WTC11 (cell line): ENCODE measurements at regions not wholly inside any gene's neighbourhood (a gene's known extent, or its start where the extent isn't known, plus 50 kb on each side); places are given as distances from the start of the nearest gene placed in this dataset.

Source experiments
- ATAC-seq: fragments of 200-7000 bp; cut with Tn5 transposase; 2 replicates; pipeline ENCODE4 v1.10.0; 2021; ENCODE audit warnings: mild to moderate bottlenecking, moderate library complexity
- CTCF ChIA-PET: fragments of 300-600 bp; sonication (Branson Sonifier 250); formaldehyde crosslinking; loops from one replicate; lab custom pipeline; 2021; ENCODE audit warnings: antibody characterized with exemption; lab: Charles Lee
- POLR2A ChIA-PET: fragments of 350-600 bp; sonication (Branson Sonifier 250); formaldehyde crosslinking; loops from one replicate; lab custom pipeline; 2021; ENCODE audit warnings: antibody characterized with exemption; lab: Charles Lee
- DNase-seq: peaks from one replicate; pipeline ENCODE4 v3.0.0; 2021; ENCODE audit warnings: low spot score
- H3K27ac Mint-ChIP-seq: 2 replicates; pipeline ENCODE4 v1.8.0; 2021; ENCODE audit warnings: mixed read lengths
- H3K27me3 Mint-ChIP-seq: 2 replicates; pipeline ENCODE4 v1.8.0; 2021; ENCODE audit warnings: low read depth, mild to moderate bottlenecking, moderate library complexity, mixed read lengths
- H3K36me3 Mint-ChIP-seq: 2 replicates; pipeline ENCODE4 v1.8.0; 2021; ENCODE audit warnings: mixed read lengths
- H3K4me1 Mint-ChIP-seq: 2 replicates; pipeline ENCODE4 v1.8.0; 2022; ENCODE audit warnings: mixed read lengths
- H3K4me3 Mint-ChIP-seq: 2 replicates; pipeline ENCODE4 v1.8.0; 2021; ENCODE audit warnings: mild to moderate bottlenecking, moderate library complexity, mixed read lengths
- H3K9me3 Mint-ChIP-seq: 2 replicates; pipeline ENCODE4 v1.8.0; 2021; ENCODE audit warnings: mixed read lengths
- CREB1 ChIP-seq: sonication (generic); formaldehyde crosslinking; IDR thresholded peaks from 2 replicates; pipeline ENCODE4 v1.8.0; 2023; ENCODE audit warnings: mild to moderate bottlenecking, missing genetic modification reagents
- E2F5 ChIP-seq: sonication (generic); formaldehyde crosslinking; IDR thresholded peaks from 2 replicates; pipeline ENCODE4 v1.8.1; 2022; ENCODE audit warnings: mild to moderate bottlenecking, moderate library complexity, missing genetic modification reagents
- FOXK1 ChIP-seq: sonication (generic); formaldehyde crosslinking; IDR thresholded peaks from 2 replicates; pipeline ENCODE4 v1.8.0; 2022; ENCODE audit warnings: mild to moderate bottlenecking, moderate library complexity, missing genetic modification reagents
- GRHL2 ChIP-seq: fragments of 250-450 bp; sonication (Bioruptor Pico); IDR thresholded peaks from 2 replicates; pipeline ENCODE4 v1.8.0; 2022; ENCODE audit warnings: mild to moderate bottlenecking, moderate library complexity; ENCODE audit not compliant: insufficient replicate concordance, severe bottlenecking
- NFYB ChIP-seq: sonication (generic); formaldehyde crosslinking; conservative IDR thresholded peaks from 2 replicates; pipeline ENCODE4 v1.8.0; 2022; ENCODE audit warnings: low read depth, missing genetic modification reagents
- NR2C2 ChIP-seq: sonication (generic); formaldehyde crosslinking; IDR thresholded peaks from 2 replicates; pipeline ENCODE4 v1.8.0; 2022; ENCODE audit warnings: mild to moderate bottlenecking, missing genetic modification reagents
- NR3C1 ChIP-seq: sonication (generic); formaldehyde crosslinking; conservative IDR thresholded peaks from 2 replicates; pipeline ENCODE4 v1.8.1; 2023; ENCODE audit warnings: low read depth, mild to moderate bottlenecking, missing genetic modification reagents
- SMAD3 ChIP-seq: sonication (generic); formaldehyde crosslinking; IDR thresholded peaks from 2 replicates; pipeline ENCODE4 v1.8.0; 2022; ENCODE audit warnings: missing genetic modification reagents, mild to moderate bottlenecking, borderline replicate concordance
- SP1 ChIP-seq: sonication (generic); formaldehyde crosslinking; conservative IDR thresholded peaks from 2 replicates; pipeline ENCODE4 v1.8.1; 2022; ENCODE audit warnings: missing genetic modification reagents
- TP53 ChIP-seq: sonication (generic); formaldehyde crosslinking; IDR thresholded peaks from 2 replicates; pipeline ENCODE4 v1.8.1; 2023; ENCODE audit warnings: mild to moderate bottlenecking, missing genetic modification reagents
- ZMAT4 ChIP-seq: fragments of 250-450 bp; sonication (Bioruptor Pico); IDR thresholded peaks from 2 replicates; pipeline ENCODE4 v1.9.0; 2021; ENCODE audit warnings: mild to moderate bottlenecking
- ZNF138 ChIP-seq: sonication (generic); formaldehyde crosslinking; conservative IDR thresholded peaks from 2 replicates; pipeline ENCODE4 v1.8.1; 2022; ENCODE audit warnings: mild to moderate bottlenecking, moderate library complexity, missing genetic modification reagents
- ZNF219 ChIP-seq: sonication (generic); formaldehyde crosslinking; IDR thresholded peaks from 2 replicates; pipeline ENCODE4 v1.8.0; 2023; ENCODE audit warnings: missing genetic modification reagents, mild to moderate bottlenecking, borderline replicate concordance
- ZNF281 ChIP-seq: sonication (generic); formaldehyde crosslinking; IDR thresholded peaks from 2 replicates; pipeline ENCODE4 v1.8.0; 2023; ENCODE audit warnings: mild to moderate bottlenecking, missing genetic modification reagents
- ZNF671 ChIP-seq: fragments of 250-450 bp; sonication (Bioruptor Pico); IDR thresholded peaks from 2 replicates; pipeline ENCODE4 v1.8.0; 2021; ENCODE audit warnings: mild to moderate bottlenecking
- TF ChIP-seq, protein P1 (sequence below): sonication (generic); formaldehyde crosslinking; IDR thresholded peaks from 2 replicates; pipeline ENCODE4 v1.8.1; 2023; ENCODE audit warnings: mild to moderate bottlenecking, moderate library complexity, missing genetic modification reagents
- TF ChIP-seq, protein P2 (sequence below): sonication (generic); formaldehyde crosslinking; IDR thresholded peaks from 2 replicates; pipeline ENCODE4 v1.8.1; 2023; ENCODE audit warnings: mild to moderate bottlenecking, missing genetic modification reagents, borderline replicate concordance
- TF ChIP-seq, protein P3 (sequence below): fragments of 250-450 bp; sonication (Bioruptor Pico); IDR thresholded peaks from 2 replicates; pipeline ENCODE4 v1.9.0; 2021; ENCODE audit warnings: mild to moderate bottlenecking
- TF ChIP-seq, protein P4 (sequence below): fragments of 250-450 bp; sonication (Bioruptor Pico); IDR thresholded peaks from 2 replicates; pipeline ENCODE4 v1.9.0; 2021; ENCODE audit warnings: moderate library complexity, mild to moderate bottlenecking, inconsistent platforms, borderline replicate concordance
- TF ChIP-seq, protein P5 (sequence below): fragments of 250-450 bp; sonication (Bioruptor Pico); IDR thresholded peaks from 2 replicates; pipeline ENCODE4 v1.8.0; 2021; ENCODE audit warnings: mild to moderate bottlenecking

- CTCF ChIA-PET: no interaction called here
- no peaks in the 10 kb centered on the region for H3K4me1 Mint-ChIP-seq
- no peaks in the 10 kb centered on the region for H3K27me3 Mint-ChIP-seq
- no peak overlapping the region for H3K27ac Mint-ChIP-seq
- no peak for DNase-seq
- TF ChIP-seq CREB1 (no peak), SMAD3 (no peak), ZNF219 (CRISPR knock-in tag) (no peak), SP1 (CRISPR knock-in tag) (no peak)
- TF ChIP-seq, all 79 proteins: peak for 0
- H3K9me3 Mint-ChIP-seq: peaks cover 25% of the 10 kb centered on the region
- H3K36me3 Mint-ChIP-seq: peaks cover 7% of the 10 kb centered on the region
- H3K4me3 Mint-ChIP-seq: no peak overlapping the region
- no peak for ATAC-seq
- POLR2A ChIA-PET: no interaction called here
These were observed 326.6 kb upstream of the CITED2 start for GRCh38 chr6:139701003-139701402.

- H3K9me3 Mint-ChIP-seq: peaks cover 16% of the 10 kb centered on the region
- H3K4me1 Mint-ChIP-seq: no peaks in the 10 kb centered on the region
- ChIA-PET CTCF (no interaction called here), POLR2A (no interaction called here)
- no peak overlapping the region for H3K4me3 Mint-ChIP-seq
- H3K27me3 Mint-ChIP-seq: no peaks in the 10 kb centered on the region
- DNase-seq (no peak), ATAC-seq (no peak)
- H3K36me3 Mint-ChIP-seq: peaks cover 7% of the 10 kb centered on the region
- no peak overlapping the region for H3K27ac Mint-ChIP-seq
- TF ChIP-seq NFYB (CRISPR knock-in tag) (no peak), ZNF138 (CRISPR knock-in tag) (no peak), TP53 (CRISPR knock-in tag) (no peak), ZNF281 (no peak), NR2C2 (no peak), ZNF219 (CRISPR knock-in tag) (no peak), FOXK1 (CRISPR knock-in tag) (no peak), NR3C1 (CRISPR knock-in tag) (no peak), ZNF671 (no peak), ZMAT4 (CRISPR knock-in tag) (no peak), GRHL2 (CRISPR knock-in tag) (no peak), E2F5 (no peak)
- TF ChIP-seq, protein P1, sequence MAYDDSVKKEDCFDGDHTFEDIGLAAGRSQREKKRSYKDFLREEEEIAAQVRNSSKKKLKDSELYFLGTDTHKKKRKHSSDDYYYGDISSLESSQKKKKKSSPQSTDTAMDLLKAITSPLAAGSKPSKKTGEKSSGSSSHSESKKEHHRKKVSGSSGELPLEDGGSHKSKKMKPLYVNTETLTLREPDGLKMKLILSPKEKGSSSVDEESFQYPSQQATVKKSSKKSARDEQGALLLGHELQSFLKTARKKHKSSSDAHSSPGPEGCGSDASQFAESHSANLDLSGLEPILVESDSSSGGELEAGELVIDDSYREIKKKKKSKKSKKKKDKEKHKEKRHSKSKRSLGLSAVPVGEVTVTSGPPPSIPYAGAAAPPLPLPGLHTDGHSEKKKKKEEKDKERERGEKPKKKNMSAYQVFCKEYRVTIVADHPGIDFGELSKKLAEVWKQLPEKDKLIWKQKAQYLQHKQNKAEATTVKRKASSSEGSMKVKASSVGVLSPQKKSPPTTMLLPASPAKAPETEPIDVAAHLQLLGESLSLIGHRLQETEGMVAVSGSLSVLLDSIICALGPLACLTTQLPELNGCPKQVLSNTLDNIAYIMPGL (CRISPR knock-in tag): no peak
- TF ChIP-seq, protein P2, sequence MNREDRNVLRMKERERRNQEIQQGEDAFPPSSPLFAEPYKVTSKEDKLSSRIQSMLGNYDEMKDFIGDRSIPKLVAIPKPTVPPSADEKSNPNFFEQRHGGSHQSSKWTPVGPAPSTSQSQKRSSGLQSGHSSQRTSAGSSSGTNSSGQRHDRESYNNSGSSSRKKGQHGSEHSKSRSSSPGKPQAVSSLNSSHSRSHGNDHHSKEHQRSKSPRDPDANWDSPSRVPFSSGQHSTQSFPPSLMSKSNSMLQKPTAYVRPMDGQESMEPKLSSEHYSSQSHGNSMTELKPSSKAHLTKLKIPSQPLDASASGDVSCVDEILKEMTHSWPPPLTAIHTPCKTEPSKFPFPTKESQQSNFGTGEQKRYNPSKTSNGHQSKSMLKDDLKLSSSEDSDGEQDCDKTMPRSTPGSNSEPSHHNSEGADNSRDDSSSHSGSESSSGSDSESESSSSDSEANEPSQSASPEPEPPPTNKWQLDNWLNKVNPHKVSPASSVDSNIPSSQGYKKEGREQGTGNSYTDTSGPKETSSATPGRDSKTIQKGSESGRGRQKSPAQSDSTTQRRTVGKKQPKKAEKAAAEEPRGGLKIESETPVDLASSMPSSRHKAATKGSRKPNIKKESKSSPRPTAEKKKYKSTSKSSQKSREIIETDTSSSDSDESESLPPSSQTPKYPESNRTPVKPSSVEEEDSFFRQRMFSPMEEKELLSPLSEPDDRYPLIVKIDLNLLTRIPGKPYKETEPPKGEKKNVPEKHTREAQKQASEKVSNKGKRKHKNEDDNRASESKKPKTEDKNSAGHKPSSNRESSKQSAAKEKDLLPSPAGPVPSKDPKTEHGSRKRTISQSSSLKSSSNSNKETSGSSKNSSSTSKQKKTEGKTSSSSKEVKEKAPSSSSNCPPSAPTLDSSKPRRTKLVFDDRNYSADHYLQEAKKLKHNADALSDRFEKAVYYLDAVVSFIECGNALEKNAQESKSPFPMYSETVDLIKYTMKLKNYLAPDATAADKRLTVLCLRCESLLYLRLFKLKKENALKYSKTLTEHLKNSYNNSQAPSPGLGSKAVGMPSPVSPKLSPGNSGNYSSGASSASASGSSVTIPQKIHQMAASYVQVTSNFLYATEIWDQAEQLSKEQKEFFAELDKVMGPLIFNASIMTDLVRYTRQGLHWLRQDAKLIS (CRISPR knock-in tag): no peak
- TF ChIP-seq, protein P3, sequence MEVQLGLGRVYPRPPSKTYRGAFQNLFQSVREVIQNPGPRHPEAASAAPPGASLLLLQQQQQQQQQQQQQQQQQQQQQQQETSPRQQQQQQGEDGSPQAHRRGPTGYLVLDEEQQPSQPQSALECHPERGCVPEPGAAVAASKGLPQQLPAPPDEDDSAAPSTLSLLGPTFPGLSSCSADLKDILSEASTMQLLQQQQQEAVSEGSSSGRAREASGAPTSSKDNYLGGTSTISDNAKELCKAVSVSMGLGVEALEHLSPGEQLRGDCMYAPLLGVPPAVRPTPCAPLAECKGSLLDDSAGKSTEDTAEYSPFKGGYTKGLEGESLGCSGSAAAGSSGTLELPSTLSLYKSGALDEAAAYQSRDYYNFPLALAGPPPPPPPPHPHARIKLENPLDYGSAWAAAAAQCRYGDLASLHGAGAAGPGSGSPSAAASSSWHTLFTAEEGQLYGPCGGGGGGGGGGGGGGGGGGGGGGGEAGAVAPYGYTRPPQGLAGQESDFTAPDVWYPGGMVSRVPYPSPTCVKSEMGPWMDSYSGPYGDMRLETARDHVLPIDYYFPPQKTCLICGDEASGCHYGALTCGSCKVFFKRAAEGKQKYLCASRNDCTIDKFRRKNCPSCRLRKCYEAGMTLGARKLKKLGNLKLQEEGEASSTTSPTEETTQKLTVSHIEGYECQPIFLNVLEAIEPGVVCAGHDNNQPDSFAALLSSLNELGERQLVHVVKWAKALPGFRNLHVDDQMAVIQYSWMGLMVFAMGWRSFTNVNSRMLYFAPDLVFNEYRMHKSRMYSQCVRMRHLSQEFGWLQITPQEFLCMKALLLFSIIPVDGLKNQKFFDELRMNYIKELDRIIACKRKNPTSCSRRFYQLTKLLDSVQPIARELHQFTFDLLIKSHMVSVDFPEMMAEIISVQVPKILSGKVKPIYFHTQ (CRISPR knock-in tag): no peak
- TF ChIP-seq, protein P4, sequence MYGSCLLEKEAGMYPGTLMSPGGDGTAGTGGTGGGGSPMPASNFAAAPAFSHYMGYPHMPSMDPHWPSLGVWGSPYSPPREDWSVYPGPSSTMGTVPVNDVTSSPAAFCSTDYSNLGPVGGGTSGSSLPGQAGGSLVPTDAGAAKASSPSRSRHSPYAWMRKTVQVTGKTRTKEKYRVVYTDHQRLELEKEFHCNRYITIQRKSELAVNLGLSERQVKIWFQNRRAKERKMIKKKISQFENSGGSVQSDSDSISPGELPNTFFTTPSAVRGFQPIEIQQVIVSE: no peak
- TF ChIP-seq, protein P5, sequence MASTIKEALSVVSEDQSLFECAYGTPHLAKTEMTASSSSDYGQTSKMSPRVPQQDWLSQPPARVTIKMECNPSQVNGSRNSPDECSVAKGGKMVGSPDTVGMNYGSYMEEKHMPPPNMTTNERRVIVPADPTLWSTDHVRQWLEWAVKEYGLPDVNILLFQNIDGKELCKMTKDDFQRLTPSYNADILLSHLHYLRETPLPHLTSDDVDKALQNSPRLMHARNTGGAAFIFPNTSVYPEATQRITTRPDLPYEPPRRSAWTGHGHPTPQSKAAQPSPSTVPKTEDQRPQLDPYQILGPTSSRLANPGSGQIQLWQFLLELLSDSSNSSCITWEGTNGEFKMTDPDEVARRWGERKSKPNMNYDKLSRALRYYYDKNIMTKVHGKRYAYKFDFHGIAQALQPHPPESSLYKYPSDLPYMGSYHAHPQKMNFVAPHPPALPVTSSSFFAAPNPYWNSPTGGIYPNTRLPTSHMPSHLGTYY (CRISPR knock-in tag): no peak
These were observed 325.5 kb upstream of the CITED2 start for GRCh38 chr6:139699911-139700310.
